ENCODE measurements at regions not wholly inside any gene's neighbourhood (a gene's known extent, or its start where the extent isn't known, plus 50 kb on each side); places are given as distances from the start of the nearest gene placed in this dataset.
A peak's percentile ranks its signal among the peaks of the same experiment; 100 is the strongest.

DNA sequence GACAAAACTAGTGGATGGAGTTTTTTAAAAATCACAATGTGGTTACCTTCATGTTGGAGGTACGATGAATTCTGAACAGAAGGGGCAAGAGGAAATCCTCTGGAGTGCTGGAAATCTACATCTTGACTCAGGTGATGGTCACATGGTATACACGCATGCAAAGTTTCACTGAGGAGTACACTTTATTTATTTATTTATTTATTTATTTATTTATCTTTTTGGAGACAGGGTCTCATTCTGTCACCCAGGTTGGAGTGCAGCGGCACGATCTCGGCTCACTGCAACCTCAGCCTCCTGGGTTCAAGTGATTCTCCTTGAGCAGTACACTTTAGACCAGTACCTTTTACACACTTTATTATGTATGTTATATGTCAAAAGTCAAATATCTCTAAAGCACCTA lies 645.7 kb upstream of the DIPK2B start:
- Mint-ChIP-seq H3K9me3 (ENCODE audit: unreplicated experiment) (peaks cover 17% of the 10 kb centered on the region), H3K27ac (ENCODE audit: unreplicated experiment) (no peak overlapping the region), H3K4me3 (ENCODE audit: unreplicated experiment) (no peak overlapping the region), H3K4me1 (ENCODE audit: unreplicated experiment) (peaks cover 21% of the 10 kb centered on the region), H3K27me3 (ENCODE audit: unreplicated experiment) (no peaks in the 10 kb centered on the region), H3K36me3 (ENCODE audit: unreplicated experiment) (no peaks in the 10 kb centered on the region)
- no peak for DNase-seq (ENCODE audit: extremely low spot score, unreplicated experiment)
- no peak for TF ChIP-seq CTCF (IDR thresholded peaks at IDR 0.05)

DNA sequence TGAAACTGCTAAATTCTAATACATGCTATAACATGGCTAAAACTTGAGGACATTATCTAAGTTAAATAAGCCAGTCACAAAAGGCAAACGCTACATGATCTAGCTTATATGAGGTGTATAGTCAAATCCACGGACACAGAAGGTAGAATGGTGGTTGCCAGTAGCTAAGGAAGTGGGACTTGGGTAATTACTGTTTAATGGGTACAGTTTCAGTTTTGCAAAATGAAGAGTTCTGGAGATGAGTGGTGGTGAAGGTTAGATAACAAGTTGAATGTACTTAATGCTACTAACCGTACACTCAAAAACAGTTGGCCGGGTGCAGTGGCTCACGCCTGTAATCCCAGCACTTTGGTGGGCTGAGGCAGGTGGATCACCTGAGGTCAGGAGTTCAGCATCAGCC lies 644.5 kb upstream of the DIPK2B start:
- H3K27ac Mint-ChIP-seq (ENCODE audit: unreplicated experiment) = no peak overlapping the region

DNA sequence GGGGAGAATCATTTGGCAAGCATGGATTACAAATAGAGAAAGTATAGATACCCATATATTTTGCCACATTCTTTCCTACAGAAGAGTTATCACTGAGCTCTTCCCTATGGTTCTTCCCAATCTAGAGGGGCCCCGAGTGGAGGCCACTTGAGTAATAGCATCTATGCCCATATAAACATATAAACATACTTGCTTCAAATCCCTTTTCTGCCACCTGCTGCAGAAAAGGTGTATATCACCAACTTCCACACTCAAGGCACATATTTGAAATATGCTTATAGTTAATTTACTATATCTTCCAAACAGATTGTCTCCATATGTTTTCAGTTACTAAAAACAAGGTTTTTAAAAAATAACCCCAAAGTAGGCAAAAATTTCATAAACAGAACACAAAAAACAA lies 642.8 kb upstream of the DIPK2B start:
- H3K4me1 Mint-ChIP-seq (ENCODE audit: unreplicated experiment) = peaks cover 21% of the 10 kb centered on the region
- H3K4me3 Mint-ChIP-seq (ENCODE audit: unreplicated experiment) = no peak overlapping the region
- peaks cover 17% of the 10 kb centered on the region for H3K9me3 Mint-ChIP-seq (ENCODE audit: unreplicated experiment)
- H3K27me3 Mint-ChIP-seq (ENCODE audit: unreplicated experiment) = no peaks in the 10 kb centered on the region
- TF ChIP-seq CTCF (IDR thresholded peaks at IDR 0.05) = peak; percentile 35
- no peak overlapping the region for H3K27ac Mint-ChIP-seq (ENCODE audit: unreplicated experiment)
- no peaks in the 10 kb centered on the region for H3K36me3 Mint-ChIP-seq (ENCODE audit: unreplicated experiment)
- DNase-seq (ENCODE audit: extremely low spot score, unreplicated experiment) = no peak

More for the DNA sequence above, 644.5 kb upstream of the DIPK2B start:
- Mint-ChIP-seq H3K36me3 (ENCODE audit: unreplicated experiment) (no peaks in the 10 kb centered on the region), H3K4me3 (ENCODE audit: unreplicated experiment) (no peak overlapping the region), H3K4me1 (ENCODE audit: unreplicated experiment) (peaks cover 27% of the 10 kb centered on the region), H3K9me3 (ENCODE audit: unreplicated experiment) (peaks cover 17% of the 10 kb centered on the region), H3K27me3 (ENCODE audit: unreplicated experiment) (no peaks in the 10 kb centered on the region)
- DNase-seq (ENCODE audit: extremely low spot score, unreplicated experiment) = no peak
- no peak for TF ChIP-seq CTCF (IDR thresholded peaks at IDR 0.05)

DNA sequence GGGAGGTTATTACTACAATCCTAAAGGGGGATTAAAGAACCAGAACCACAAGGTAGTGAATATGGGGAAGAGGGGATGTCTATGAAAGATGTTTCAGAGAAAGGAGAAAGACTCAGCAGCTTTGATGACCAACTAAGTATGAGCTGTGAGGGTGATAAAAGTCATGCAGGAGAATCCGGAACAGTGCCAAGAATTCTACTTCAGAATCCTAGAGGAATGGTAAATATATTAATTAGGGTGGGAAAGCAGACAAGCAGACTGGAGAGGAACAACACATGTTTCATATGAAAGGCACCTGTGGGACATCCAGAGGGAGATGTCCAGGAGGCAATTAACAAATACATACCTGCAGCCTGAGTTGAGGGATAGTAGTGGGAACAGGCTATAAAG lies 642.2 kb upstream of the DIPK2B start:
- TF ChIP-seq CTCF (IDR thresholded peaks at IDR 0.05) = no peak
- H3K27me3 Mint-ChIP-seq (ENCODE audit: unreplicated experiment) = no peaks in the 10 kb centered on the region
- peaks cover 19% of the 10 kb centered on the region for H3K4me1 Mint-ChIP-seq (ENCODE audit: unreplicated experiment)
- DNase-seq (ENCODE audit: extremely low spot score, unreplicated experiment) = no peak
- H3K4me3 Mint-ChIP-seq (ENCODE audit: unreplicated experiment) = no peak overlapping the region
- H3K27ac Mint-ChIP-seq (ENCODE audit: unreplicated experiment) = no peak overlapping the region
- H3K9me3 Mint-ChIP-seq (ENCODE audit: unreplicated experiment) = peaks cover 17% of the 10 kb centered on the region
- no peaks in the 10 kb centered on the region for H3K36me3 Mint-ChIP-seq (ENCODE audit: unreplicated experiment)

- Mint-ChIP-seq H3K4me3 (ENCODE audit: unreplicated experiment) (no peak overlapping the region), H3K36me3 (ENCODE audit: unreplicated experiment) (no peaks in the 10 kb centered on the region), H3K27ac (ENCODE audit: unreplicated experiment) (no peak overlapping the region), H3K9me3 (ENCODE audit: unreplicated experiment) (peaks cover 17% of the 10 kb centered on the region), H3K4me1 (ENCODE audit: unreplicated experiment) (peaks cover 18% of the 10 kb centered on the region), H3K27me3 (ENCODE audit: unreplicated experiment) (no peaks in the 10 kb centered on the region)
- DNase-seq (ENCODE audit: extremely low spot score, unreplicated experiment) = no peak
- no peak for TF ChIP-seq CTCF (IDR thresholded peaks at IDR 0.05)
Measured at GRCh38 chrX:45842207-45842925, 641.7 kb upstream of the DIPK2B start.
